ENCODE measurements at regions not wholly inside any gene's neighbourhood (a gene's known extent, or its start where the extent isn't known, plus 50 kb on each side); places are given as distances from the start of the nearest gene placed in this dataset.
A peak's percentile ranks its signal among the peaks of the same experiment; 100 is the strongest.

DNA sequence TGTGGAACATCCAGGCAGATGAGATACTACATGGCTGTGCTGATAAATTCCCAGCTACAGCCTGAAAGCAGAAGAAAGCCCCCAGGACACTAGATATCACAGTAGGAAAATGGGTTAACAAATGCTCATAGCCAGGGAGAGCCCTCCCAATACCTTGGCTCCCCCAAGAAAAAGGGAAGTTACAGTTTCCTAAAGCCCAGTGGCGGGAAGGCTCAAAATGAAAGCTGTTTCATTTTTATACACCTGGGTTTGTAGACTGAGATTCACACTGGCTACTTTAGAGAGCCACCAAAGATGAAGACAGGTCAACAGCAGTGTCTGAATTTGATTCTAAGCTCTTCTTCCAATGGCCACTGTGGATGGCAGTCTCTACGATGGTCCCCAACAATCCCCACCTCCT lies 55.0 kb upstream of the TOPAZ1 start:
- Histone ChIP-seq H3K9ac (no peak overlapping the region), H3K9me3 (replicated peaks in 1 of 11) (peaks cover 0 to 24% (median 11%) of the 10 kb centered on the region in 11 experiments; a peak in 13 of 22 replicates), H3K4me1 (peaks cover 20 to 57% (median 54%) of the 10 kb centered on the region in 10 experiments), H3K4me3 (no peak overlapping the region), H3K27ac (no peak overlapping the region), H3K36me3 (no peaks in the 10 kb centered on the region), H3K27me3 (no peaks in the 10 kb centered on the region), H4K20me1 (no peaks in the 10 kb centered on the region), H3K4me2 (peak overlapping the region in 8 of 11 experiments; percentile 17 to 90 (median 84); a peak in 14 of 22 replicates)
- TF ChIP-seq Cebpa-rat (IDR thresholded peaks at IDR 0.05), result no peak

Measured in BLaER1 treated with 17β-estradiol and CSF1 and Interleukin-3, amounts not matched to agents 10 nM and 100 nM (cell line).